A673 (cell line): ENCODE measurements at regions not wholly inside any gene's neighbourhood (a gene's known extent, or its start where the extent isn't known, plus 50 kb on each side); places are given as distances from the start of the nearest gene placed in this dataset.

Experiments used
- EZH2 ChIP-seq: fragments of 200-600 bp; sonication (generic); IDR thresholded peaks from 2 replicates; pipeline ENCODE4 v1.6.1; 2017; ENCODE audit warnings: borderline replicate concordance, low read depth, mild to moderate bottlenecking, mixed read lengths, antibody characterized with exemption, low read length; ENCODE audit not compliant: poor library complexity, severe bottlenecking
- TF ChIP-seq, protein P1 (sequence below): fragments of 300-800, 200-600 bp; sonication (generic); conservative IDR thresholded peaks from 2 replicates; pipeline ENCODE4 v1.5.1; 2017; ENCODE audit warnings: low read depth, mild to moderate bottlenecking, antibody characterized with exemption, low read length, moderate library complexity, mixed read lengths

DNA sequence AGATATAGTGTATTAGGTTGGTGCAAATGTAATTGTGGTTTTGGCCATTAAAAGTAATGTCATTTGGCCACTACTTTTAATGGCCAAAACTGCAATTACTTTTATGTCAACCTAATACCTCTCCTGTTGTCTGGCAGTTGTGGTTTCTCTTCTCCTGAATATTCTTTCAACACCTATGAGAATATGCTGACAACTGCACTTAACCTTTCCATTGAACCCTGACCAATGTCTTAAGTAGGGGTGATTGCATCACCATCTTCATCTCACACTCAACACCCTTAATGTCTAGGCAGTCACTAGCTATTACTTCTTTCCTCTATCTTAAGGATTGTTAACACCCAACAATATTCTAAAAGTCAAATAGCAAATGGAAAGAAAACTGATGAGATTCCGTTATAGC is 200.5 kb upstream of the HSF2 start:
- TF ChIP-seq, protein P1, sequence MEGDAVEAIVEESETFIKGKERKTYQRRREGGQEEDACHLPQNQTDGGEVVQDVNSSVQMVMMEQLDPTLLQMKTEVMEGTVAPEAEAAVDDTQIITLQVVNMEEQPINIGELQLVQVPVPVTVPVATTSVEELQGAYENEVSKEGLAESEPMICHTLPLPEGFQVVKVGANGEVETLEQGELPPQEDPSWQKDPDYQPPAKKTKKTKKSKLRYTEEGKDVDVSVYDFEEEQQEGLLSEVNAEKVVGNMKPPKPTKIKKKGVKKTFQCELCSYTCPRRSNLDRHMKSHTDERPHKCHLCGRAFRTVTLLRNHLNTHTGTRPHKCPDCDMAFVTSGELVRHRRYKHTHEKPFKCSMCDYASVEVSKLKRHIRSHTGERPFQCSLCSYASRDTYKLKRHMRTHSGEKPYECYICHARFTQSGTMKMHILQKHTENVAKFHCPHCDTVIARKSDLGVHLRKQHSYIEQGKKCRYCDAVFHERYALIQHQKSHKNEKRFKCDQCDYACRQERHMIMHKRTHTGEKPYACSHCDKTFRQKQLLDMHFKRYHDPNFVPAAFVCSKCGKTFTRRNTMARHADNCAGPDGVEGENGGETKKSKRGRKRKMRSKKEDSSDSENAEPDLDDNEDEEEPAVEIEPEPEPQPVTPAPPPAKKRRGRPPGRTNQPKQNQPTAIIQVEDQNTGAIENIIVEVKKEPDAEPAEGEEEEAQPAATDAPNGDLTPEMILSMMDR, result no peak
- TF ChIP-seq EZH2, result no peak
